Large intestine (tissue), 3 donors: ENCODE measurements at regions not wholly inside any gene's neighbourhood (a gene's known extent, or its start where the extent isn't known, plus 50 kb on each side); places are given as distances from the start of the nearest gene placed in this dataset.
A peak's percentile ranks its signal among the peaks of the same experiment; 100 is the strongest.

Source experiments
- DNase-seq, 2 donors: peaks; one replicate each; pipeline versions ENCODE4 v3.0.0 to v3.0.0-alpha.2; 2013
- H3K27ac ChIP-seq: one replicate; pipeline ENCODE4 v1.5.1; 2013; ENCODE audit warnings: low read length
- H3K27me3 ChIP-seq: 2 replicates; pipeline ENCODE4 v1.6.1; 2013; ENCODE audit warnings: low read length; ENCODE audit not compliant: control insufficient read depth, insufficient read depth
- H3K36me3 ChIP-seq: 2 replicates; pipeline ENCODE4 v1.6.1; 2013; ENCODE audit warnings: low read length; ENCODE audit not compliant: control insufficient read depth, insufficient read depth
- H3K4me1 ChIP-seq: one replicate; pipeline ENCODE4 v1.6.1; 2013; ENCODE audit warnings: low read length; ENCODE audit not compliant: control insufficient read depth, insufficient read depth
- H3K4me3 ChIP-seq: one replicate; pipeline ENCODE4 v1.5.1; 2013; ENCODE audit warnings: low read length
- H3K9me3 ChIP-seq: one replicate; pipeline ENCODE4 v1.6.1; 2013; ENCODE audit warnings: mild to moderate bottlenecking, low read depth, low read length, moderate library complexity; ENCODE audit not compliant: control insufficient read depth
- WGBS: methylation state at CpG from one replicate; pipeline ENCODE4 v1.1.5; 2013; ENCODE audit warnings: low lambda C conversion rate; ENCODE audit not compliant: insufficient coverage; 5-methylcytosine and 5-hydroxymethylcytosine counted together

DNA sequence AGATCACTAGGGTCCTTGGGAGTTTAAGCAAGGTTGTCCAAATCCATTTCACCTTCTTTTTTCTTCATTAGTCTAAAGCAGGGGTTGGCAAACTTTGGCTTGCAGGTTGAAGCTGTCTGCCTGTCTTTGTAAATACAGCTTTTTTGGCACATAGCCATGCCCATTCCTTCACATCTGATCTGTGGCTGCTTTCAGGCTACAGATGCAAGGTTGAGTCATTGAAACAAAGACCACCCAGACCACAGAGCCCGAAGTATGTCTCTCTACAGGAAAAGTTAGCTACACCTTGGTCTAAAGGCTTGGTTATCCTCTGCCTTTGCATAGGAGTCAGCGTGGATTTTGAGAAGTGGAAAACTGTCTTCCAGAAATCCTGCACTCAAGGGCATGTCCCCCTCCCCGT is 238.1 kb upstream of the STS start:
- no CpG with 5 or more reads among the region's 3 CpGs for WGBS
- Histone ChIP-seq H3K27ac (no peak overlapping the region), H3K27me3 (no peaks in the 10 kb centered on the region), H3K9me3 (no peaks in the 10 kb centered on the region), H3K4me1 (no peaks in the 10 kb centered on the region), H3K4me3 (no peak overlapping the region), H3K36me3 (no peaks in the 10 kb centered on the region)
- no peak for DNase-seq

DNA sequence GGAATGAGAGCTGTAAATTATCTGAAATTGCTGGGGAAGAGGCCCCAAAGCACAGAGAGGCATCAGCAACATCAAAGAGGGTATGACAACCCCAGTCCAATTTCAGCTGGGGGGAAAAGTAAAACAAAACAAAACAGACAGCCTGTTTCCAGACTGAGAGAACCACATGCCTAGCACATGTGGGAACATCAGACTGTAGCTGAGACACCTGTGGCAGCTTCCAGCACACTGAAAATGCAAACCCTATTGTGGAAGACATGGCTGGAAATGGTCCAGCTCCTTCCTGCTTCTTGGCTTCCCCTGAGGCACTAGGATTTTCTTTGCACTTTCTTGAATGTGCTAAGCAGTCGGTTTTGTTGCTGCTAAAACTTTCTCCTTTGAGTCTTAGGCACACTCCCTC is 240.9 kb upstream of the STS start:
- Histone ChIP-seq H3K4me3 (no peak overlapping the region), H3K27ac (no peak overlapping the region), H3K27me3 (no peaks in the 10 kb centered on the region), H3K36me3 (no peaks in the 10 kb centered on the region), H3K4me1 (no peaks in the 10 kb centered on the region), H3K9me3 (no peaks in the 10 kb centered on the region)
- DNase-seq, result no peak
- WGBS, result no CpG with 5 or more reads among the region's 1 CpG

DNA sequence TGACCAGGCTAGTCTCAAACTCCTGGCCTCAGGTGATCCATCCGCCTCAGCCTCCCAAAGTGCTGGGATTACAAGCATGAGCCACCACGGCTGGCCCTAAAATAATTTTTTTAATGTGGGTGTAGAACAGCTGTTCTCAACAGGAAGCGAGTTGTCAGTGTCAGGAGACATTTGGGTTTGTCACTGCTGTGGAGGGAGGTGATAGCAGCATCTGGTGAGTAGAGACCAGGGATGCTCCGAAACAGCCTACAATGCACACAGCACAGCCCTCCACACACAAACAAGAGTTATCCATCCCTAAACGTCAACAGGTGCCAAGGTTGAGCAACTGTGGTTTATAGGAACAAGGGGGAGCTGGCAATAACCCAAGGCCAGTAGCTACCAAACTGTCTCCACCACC is 243.4 kb upstream of the STS start:
- no CpG with 5 or more reads among the region's 5 CpGs for WGBS
- Histone ChIP-seq H3K4me1 (no peaks in the 10 kb centered on the region), H3K27me3 (no peaks in the 10 kb centered on the region), H3K36me3 (no peaks in the 10 kb centered on the region), H3K9me3 (no peaks in the 10 kb centered on the region), H3K4me3 (no peak overlapping the region), H3K27ac (no peak overlapping the region)
- DNase-seq, result no peak

DNA sequence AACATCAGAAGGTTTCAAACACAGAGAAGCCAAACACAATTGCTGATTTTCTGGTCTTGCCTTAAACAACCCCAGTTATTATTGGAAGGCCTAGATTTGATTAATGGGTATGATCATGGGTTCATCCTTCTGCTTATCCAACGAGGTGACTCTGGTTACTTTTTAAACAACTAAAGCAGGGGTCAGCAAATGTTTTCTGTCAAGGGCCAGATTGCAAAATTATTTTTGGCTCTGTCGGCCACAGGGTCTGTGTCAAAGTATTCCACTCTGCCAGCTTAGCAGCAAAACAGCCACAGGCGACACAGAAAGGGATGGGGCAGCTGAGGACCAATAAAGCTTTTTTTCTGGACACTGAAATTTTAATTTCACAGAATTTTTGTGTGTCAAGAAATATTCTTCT is 249.1 kb upstream of the STS start:
- H3K4me3 ChIP-seq, result no peak overlapping the region
- no CpG with 5 or more reads among the region's 3 CpGs for WGBS

DNA sequence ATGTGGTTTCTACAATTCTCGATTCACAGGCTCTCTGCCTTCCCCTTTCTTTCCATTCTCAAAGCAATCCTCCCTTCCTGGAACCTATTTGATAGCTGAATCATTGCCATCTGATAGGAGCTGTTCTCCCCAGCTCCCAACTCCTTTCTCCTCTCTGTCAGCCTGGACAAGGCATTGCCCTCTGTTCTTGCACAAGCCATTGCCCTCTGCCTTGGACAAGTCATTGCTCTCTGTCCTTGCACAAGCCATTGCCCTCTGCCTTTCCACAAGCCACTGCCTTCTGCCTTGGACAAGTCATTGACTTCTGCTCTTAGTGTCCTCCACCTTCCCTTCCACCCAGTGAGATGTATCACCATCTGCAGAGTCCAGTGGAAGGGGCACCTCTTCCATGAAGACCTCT is 256.1 kb upstream of the STS start:
- Histone ChIP-seq H3K27me3 (no peaks in the 10 kb centered on the region), H3K4me3 (no peak overlapping the region), H3K9me3 (no peaks in the 10 kb centered on the region), H3K27ac (no peak overlapping the region), H3K36me3 (no peaks in the 10 kb centered on the region), H3K4me1 (no peaks in the 10 kb centered on the region)
- DNase-seq, result no peak
- no CpG with 5 or more reads among the region's 1 CpG for WGBS

More for the DNA sequence above, 249.1 kb upstream of the STS start:
- DNase-seq, result no peak
- no peaks in the 10 kb centered on the region for H3K36me3 ChIP-seq
- no peak overlapping the region for H3K27ac ChIP-seq
- H3K9me3 ChIP-seq, result no peaks in the 10 kb centered on the region
- no peaks in the 10 kb centered on the region for H3K4me1 ChIP-seq
- no peaks in the 10 kb centered on the region for H3K27me3 ChIP-seq

DNA sequence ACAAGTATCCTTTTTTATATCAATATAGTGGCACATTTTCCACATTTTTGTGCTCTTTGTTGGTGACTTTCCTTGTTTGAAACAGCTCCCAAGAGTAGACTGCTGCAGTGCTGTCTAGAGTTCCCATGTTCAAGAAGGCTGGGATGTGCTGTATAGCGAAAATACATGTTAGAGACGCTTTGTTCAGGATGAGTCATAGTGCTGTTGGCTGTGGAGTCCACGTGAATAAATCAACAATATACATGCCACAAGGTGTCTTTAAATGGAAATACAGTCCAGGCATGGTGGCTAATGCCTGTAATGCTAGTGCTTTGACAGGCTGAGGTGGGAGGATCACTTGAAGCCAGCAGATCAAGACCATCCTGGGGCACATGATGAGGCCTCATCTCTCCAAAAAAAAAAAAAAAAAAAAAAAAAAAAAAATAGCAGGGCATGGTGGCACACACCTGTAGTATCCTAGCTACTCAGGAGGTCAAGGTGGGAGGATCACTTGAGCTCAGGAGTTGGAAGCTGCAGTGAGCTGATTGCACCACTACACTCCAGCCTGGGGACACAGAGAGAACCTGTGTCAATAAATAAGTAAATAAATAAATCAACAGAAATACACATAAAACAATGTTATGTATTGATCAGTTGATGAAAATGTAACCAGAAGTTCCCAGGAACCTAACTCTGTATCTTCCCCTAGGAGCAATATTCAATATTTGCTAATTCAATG is 256.8 kb upstream of the STS start:
- no peaks in the 10 kb centered on the region for H3K4me1 ChIP-seq
- no peak overlapping the region for H3K4me3 ChIP-seq
- no CpG with 5 or more reads among the region's 3 CpGs for WGBS
- H3K36me3 ChIP-seq, result no peaks in the 10 kb centered on the region
- no peaks in the 10 kb centered on the region for H3K27me3 ChIP-seq
- DNase-seq, result no peak
- no peak overlapping the region for H3K27ac ChIP-seq
- no peaks in the 10 kb centered on the region for H3K9me3 ChIP-seq

DNA sequence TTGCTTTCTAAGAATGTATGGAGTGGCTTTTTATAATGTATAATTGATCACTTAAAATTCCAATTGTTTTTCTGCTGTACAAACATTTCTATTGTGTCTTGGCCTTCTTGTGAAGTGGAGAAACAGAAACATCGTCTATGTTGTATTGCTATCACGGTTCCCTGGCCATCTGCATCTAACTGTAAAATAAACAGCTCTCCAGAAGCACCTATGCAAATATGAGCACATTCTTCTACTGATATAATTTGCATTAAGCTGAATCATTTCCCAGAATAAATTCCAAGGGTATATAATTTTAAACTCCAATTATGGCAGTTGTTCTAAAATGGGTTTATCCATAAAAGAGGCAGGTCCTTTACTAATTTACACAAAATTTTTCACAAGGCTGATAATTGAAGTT is 261.6 kb upstream of the STS start:
- H3K9me3 ChIP-seq, result no peaks in the 10 kb centered on the region
- no peaks in the 10 kb centered on the region for H3K4me1 ChIP-seq
- WGBS, result no CpG with 5 or more reads among the region's 2 CpGs
- H3K36me3 ChIP-seq, result no peaks in the 10 kb centered on the region
- H3K27ac ChIP-seq, result no peak overlapping the region
- no peaks in the 10 kb centered on the region for H3K27me3 ChIP-seq
- no peak overlapping the region for H3K4me3 ChIP-seq
- DNase-seq, result no peak

DNA sequence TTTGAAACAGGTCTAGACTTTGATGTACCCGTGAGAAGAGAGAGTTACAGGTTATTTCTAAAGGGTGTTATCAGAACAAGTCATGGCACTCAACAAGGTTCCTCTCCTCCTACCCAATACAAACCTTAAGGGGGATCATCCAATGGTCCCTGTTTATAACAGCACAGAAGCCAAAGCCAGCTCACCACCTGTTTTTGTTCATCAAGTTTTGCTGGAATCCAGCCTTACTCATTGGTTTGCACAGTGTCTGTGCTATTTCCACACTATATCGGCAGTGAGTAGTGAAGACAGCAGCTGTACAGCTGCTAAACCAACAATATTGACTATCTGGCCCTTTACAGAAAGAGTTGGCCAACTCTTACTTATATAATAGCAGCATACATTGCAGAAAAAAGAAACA is 262.1 kb upstream of the STS start:
- Histone ChIP-seq H3K36me3 (no peaks in the 10 kb centered on the region), H3K4me1 (no peaks in the 10 kb centered on the region), H3K9me3 (no peaks in the 10 kb centered on the region), H3K27me3 (no peaks in the 10 kb centered on the region), H3K4me3 (no peak overlapping the region), H3K27ac (no peak overlapping the region)
- WGBS, result no CpG with 5 or more reads among the region's 2 CpGs
- DNase-seq, result no peak

DNA sequence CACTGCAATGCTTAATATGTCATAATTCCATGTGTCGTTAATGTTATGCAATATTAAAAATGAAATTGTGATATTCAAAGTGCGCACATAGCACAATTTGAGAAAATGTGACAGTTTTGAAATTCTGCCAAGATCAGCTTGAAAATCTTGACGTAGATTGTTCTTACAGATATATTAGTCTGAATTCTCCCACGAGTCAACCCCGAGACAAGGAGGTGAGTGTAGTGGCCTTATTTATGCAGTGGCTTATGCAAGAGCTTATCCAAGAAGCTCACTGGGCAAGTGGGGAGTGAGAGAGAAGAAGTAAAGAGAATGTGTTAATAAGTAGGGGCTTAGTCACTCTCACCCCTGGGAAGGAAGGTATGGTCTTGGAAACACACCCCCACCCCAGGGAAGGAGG is 286.1 kb upstream of the STS start:
- no peak for DNase-seq
- Histone ChIP-seq H3K36me3 (no peaks in the 10 kb centered on the region), H3K4me3 (no peak overlapping the region), H3K4me1 (no peaks in the 10 kb centered on the region), H3K9me3 (no peaks in the 10 kb centered on the region), H3K27me3 (no peaks in the 10 kb centered on the region), H3K27ac (no peak overlapping the region)
- WGBS, result no CpG with 5 or more reads among the region's 5 CpGs

DNA sequence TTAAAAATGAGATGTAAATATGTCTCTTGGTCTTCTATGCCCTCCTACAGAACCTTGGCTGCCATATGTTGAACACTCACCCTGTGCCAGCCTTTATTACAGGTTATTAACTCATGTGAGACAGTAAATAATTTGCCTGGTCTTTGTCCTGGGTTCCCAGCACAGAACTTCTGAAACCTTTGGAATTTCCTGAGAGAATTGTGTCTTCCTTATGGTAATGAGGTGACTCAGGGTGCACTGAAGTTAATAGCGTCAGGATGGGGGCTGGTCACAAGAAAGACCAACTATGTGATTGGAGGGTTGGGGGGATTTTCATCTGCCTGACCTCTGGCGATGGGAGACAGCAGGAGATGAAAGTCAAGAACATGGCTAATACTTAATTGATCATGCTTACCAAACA is 289.8 kb upstream of the STS start:
- Histone ChIP-seq H3K27ac (no peak overlapping the region), H3K4me3 (no peak overlapping the region), H3K36me3 (no peaks in the 10 kb centered on the region), H3K27me3 (no peaks in the 10 kb centered on the region), H3K9me3 (no peaks in the 10 kb centered on the region), H3K4me1 (no peaks in the 10 kb centered on the region)
- peak; percentile 28 to 58 for DNase-seq
- no CpG with 5 or more reads among the region's 2 CpGs for WGBS

DNA sequence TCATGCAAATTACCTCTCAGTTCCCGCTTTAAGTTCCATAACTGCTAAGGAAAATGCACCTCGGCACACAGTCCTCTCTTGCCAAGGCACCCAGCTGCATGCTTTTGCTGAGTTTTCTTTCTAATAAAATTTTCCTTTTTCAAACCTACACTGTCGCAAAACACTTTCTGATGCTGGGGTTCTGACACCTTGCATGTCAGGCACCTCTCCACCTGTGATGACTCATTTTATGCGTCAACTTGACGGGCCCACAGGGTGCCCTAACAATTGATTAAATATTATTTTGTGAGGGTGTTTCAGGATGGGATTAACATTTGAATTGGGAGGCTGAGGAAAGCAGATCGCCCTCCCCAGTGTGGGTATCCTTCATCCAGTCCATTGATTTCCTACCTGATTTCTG is 291.0 kb upstream of the STS start:
- 100% methylated on average over 1 of the region's 6 CpGs for WGBS

More for the DNA sequence above, 291.0 kb upstream of the STS start:
- H3K36me3 ChIP-seq, result no peaks in the 10 kb centered on the region
- no peak for DNase-seq
- no peak overlapping the region for H3K4me3 ChIP-seq
- H3K27me3 ChIP-seq, result no peaks in the 10 kb centered on the region
- H3K4me1 ChIP-seq, result no peaks in the 10 kb centered on the region
- H3K9me3 ChIP-seq, result no peaks in the 10 kb centered on the region
- no peak overlapping the region for H3K27ac ChIP-seq
